DND-41 (cell line): ENCODE measurements at regions not wholly inside any gene's neighbourhood (a gene's known extent, or its start where the extent isn't known, plus 50 kb on each side); places are given as distances from the start of the nearest gene placed in this dataset.

Source experiments
- EZH2 ChIP-seq: IDR thresholded peaks from 3 replicates; pipeline ENCODE4 v1.6.1; 2012; ENCODE audit warnings: borderline replicate concordance, low read depth, mild to moderate bottlenecking, moderate library complexity, low read length, inconsistent platforms; ENCODE audit not compliant: severe bottlenecking
- TF ChIP-seq, protein P1 (sequence below): IDR thresholded peaks from 2 replicates; pipeline ENCODE4 v1.5.1; 2012; ENCODE audit warnings: borderline replicate concordance, low read length, moderate library complexity, mild to moderate bottlenecking; ENCODE audit not compliant: poor library complexity, severe bottlenecking; ENCODE audit errors: extremely low read depth

DNA sequence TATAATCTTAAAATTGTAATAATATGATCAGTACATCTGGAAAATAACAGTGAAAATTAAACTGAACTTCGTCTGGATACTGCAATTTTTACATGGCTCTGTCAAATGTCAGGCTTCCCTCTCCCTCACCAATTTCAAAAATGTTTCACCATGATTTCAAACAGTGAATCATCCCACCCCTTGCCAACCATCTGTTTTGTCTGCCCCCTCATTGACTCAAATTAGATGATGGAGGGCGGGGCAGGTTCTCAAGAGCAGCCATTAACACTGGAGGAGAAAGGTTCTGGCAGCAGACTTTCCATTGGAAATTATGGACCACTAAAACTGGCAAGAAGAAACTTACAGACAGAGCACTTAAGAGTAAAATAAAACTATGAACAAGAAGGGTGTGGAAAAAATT is 1195.7 kb upstream of the ZEB2 start:
- TF ChIP-seq, protein P1, sequence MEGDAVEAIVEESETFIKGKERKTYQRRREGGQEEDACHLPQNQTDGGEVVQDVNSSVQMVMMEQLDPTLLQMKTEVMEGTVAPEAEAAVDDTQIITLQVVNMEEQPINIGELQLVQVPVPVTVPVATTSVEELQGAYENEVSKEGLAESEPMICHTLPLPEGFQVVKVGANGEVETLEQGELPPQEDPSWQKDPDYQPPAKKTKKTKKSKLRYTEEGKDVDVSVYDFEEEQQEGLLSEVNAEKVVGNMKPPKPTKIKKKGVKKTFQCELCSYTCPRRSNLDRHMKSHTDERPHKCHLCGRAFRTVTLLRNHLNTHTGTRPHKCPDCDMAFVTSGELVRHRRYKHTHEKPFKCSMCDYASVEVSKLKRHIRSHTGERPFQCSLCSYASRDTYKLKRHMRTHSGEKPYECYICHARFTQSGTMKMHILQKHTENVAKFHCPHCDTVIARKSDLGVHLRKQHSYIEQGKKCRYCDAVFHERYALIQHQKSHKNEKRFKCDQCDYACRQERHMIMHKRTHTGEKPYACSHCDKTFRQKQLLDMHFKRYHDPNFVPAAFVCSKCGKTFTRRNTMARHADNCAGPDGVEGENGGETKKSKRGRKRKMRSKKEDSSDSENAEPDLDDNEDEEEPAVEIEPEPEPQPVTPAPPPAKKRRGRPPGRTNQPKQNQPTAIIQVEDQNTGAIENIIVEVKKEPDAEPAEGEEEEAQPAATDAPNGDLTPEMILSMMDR = no peak
- no peak for TF ChIP-seq EZH2
